ENCODE measurements at regions not wholly inside any gene's neighbourhood (a gene's known extent, or its start where the extent isn't known, plus 50 kb on each side); places are given as distances from the start of the nearest gene placed in this dataset.

DNA sequence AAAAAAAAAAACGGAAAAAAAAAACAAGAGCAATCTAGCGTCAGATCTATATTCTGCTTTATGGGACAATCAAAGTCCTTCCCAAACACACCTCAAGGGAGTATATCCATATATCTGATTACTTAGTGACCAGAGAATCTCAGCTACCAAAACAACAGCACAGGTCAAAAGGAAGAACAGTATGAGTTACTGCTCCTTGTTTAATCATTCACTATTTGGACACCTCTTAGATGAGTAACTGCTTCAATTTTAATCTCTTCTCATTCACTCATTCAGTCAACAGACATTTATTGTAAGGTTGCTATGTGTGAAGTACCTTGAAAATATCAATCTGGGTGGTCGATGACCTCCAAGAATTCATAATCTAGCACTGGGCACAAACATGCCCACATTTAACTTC lies 193.2 kb downstream of the IRS2 start:
- no peak overlapping the region for H3K4me3 Mint-ChIP-seq
- no peak for DNase-seq
- CTCF ChIA-PET, result no interaction called here
- H3K27ac Mint-ChIP-seq, result no peak overlapping the region
- H3K36me3 ChIP-seq (ENCODE audit: control insufficient read depth in 2 of 3, insufficient read depth in 3 of 3, low read length in 3 of 3), result no peaks in the 10 kb centered on the region
- ATAC-seq, result no peak
- H3K4me1 Mint-ChIP-seq, result peaks cover 0 to 10% (median 0%) of the 10 kb centered on the region in 7 donors
- no peaks in the 10 kb centered on the region for H3K36me3 Mint-ChIP-seq
- peaks cover 0 to 3% (median 0%) of the 10 kb centered on the region in 11 donors for H3K9me3 Mint-ChIP-seq
- no peak overlapping the region for H3K4me3 ChIP-seq (ENCODE audit: low read length)
- H3K9me3 ChIP-seq (ENCODE audit: control insufficient read depth in 2 of 3, low read length in 3 of 3), result no peaks in the 10 kb centered on the region
- peaks cover 0 to 22% (median 12%) of the 10 kb centered on the region in 5 donors for H3K27me3 Mint-ChIP-seq
- H3K4me1 ChIP-seq (ENCODE audit: control insufficient read depth in 2 of 2, insufficient read depth in 2 of 2, low read length in 2 of 2), result no peaks in the 10 kb centered on the region
- intact Hi-C loops (cut with micrococcal nuclease), result no loop called here
- POLR2A ChIA-PET, result interaction anchor here (0.6 kb wide), 1 partner anchor 8 kb away, joined by 3 read pairs; no protein-coding TSS in a partner anchor
- no peaks in the 10 kb centered on the region for H3K27me3 ChIP-seq (ENCODE audit: control insufficient read depth in 2 of 2, insufficient read depth in 2 of 2, low read length in 2 of 2)
- no peak overlapping the region for H3K27ac ChIP-seq (ENCODE audit: low read depth, low read length)

DNA sequence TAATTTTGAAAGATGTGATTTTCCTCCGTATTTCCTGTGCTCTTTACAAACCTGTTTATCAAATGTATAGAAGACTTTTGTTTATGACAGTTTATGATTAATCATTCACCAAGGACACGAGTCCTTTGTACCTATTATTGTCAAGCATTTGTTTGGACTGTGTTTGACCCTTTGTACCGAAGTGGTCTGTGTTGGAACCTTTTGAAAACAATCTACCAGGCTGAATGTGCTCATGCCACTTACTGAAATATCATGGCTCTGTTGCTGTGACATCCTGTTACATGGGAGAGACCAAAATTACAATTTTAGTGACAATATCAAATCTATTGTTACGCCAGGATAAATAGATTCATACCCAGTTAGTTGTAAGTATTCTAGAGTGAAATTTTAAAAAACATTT lies 193.6 kb downstream of the IRS2 start:
- peaks cover 0 to 3% (median 0%) of the 10 kb centered on the region in 11 donors for H3K9me3 Mint-ChIP-seq
- Histone ChIP-seq H3K27ac (ENCODE audit: low read depth, low read length) (no peak overlapping the region), H3K4me1 (ENCODE audit: control insufficient read depth in 2 of 2, insufficient read depth in 2 of 2, low read length in 2 of 2) (no peaks in the 10 kb centered on the region), H3K27me3 (ENCODE audit: control insufficient read depth in 2 of 2, insufficient read depth in 2 of 2, low read length in 2 of 2) (no peaks in the 10 kb centered on the region), H3K36me3 (ENCODE audit: control insufficient read depth in 2 of 3, insufficient read depth in 3 of 3, low read length in 3 of 3) (no peaks in the 10 kb centered on the region), H3K9me3 (ENCODE audit: control insufficient read depth in 2 of 3, low read length in 3 of 3) (no peaks in the 10 kb centered on the region), H3K4me3 (ENCODE audit: low read length) (no peak overlapping the region)
- DNase-seq, result no peak
- H3K36me3 Mint-ChIP-seq, result no peaks in the 10 kb centered on the region
- POLR2A ChIA-PET, result no interaction called here
- intact Hi-C loops (cut with micrococcal nuclease), result no loop called here
- peaks cover 0 to 23% (median 8%) of the 10 kb centered on the region in 5 donors for H3K27me3 Mint-ChIP-seq
- CTCF ChIA-PET, result no interaction called here
- H3K4me3 Mint-ChIP-seq, result no peak overlapping the region
- H3K27ac Mint-ChIP-seq, result no peak overlapping the region
- peaks cover 0 to 10% (median 0%) of the 10 kb centered on the region in 7 donors for H3K4me1 Mint-ChIP-seq
- no peak for ATAC-seq

DNA sequence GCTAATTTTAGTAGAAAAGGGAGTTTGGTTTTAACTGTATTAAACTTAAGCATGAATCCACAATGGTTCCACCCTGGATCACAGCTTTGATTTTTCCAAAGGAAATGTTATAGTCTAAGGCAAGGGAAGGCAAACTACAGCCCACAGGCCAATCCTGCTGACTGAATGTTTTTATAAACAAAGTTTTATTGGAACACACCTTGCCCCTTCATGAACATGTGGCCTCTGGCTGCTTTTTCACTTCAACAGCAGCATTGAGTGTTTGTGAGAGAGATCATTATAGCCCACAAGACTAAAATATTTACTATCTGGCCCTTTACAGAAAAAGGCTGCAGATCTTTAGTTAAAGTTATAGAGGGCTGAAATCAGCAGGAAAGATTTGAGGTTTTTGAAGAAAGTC lies 198.7 kb downstream of the IRS2 start:
- Mint-ChIP-seq H3K36me3 (no peaks in the 10 kb centered on the region), H3K27ac (no peak overlapping the region), H3K4me1 (peaks cover 0 to 10% (median 0%) of the 10 kb centered on the region in 7 donors), H3K4me3 (no peak overlapping the region), H3K27me3 (peaks cover 7 to 21% (median 9%) of the 10 kb centered on the region in 5 donors), H3K9me3 (peaks cover 0 to 3% (median 0%) of the 10 kb centered on the region in 11 donors)
- no peak overlapping the region for H3K4me3 ChIP-seq (ENCODE audit: low read length)
- no peaks in the 10 kb centered on the region for H3K27me3 ChIP-seq (ENCODE audit: control insufficient read depth in 2 of 2, insufficient read depth in 2 of 2, low read length in 2 of 2)
- ChIA-PET POLR2A (no interaction called here), CTCF (no interaction called here)
- H3K9me3 ChIP-seq (ENCODE audit: control insufficient read depth in 2 of 3, low read length in 3 of 3), result no peaks in the 10 kb centered on the region
- no peak for ATAC-seq
- intact Hi-C loops (cut with micrococcal nuclease), result no loop called here
- no peak overlapping the region for H3K27ac ChIP-seq (ENCODE audit: low read depth, low read length)
- DNase-seq, result no peak
- H3K4me1 ChIP-seq (ENCODE audit: control insufficient read depth in 2 of 2, insufficient read depth in 2 of 2, low read length in 2 of 2), result no peaks in the 10 kb centered on the region
- no peaks in the 10 kb centered on the region for H3K36me3 ChIP-seq (ENCODE audit: control insufficient read depth in 2 of 3, insufficient read depth in 3 of 3, low read length in 3 of 3)

DNA sequence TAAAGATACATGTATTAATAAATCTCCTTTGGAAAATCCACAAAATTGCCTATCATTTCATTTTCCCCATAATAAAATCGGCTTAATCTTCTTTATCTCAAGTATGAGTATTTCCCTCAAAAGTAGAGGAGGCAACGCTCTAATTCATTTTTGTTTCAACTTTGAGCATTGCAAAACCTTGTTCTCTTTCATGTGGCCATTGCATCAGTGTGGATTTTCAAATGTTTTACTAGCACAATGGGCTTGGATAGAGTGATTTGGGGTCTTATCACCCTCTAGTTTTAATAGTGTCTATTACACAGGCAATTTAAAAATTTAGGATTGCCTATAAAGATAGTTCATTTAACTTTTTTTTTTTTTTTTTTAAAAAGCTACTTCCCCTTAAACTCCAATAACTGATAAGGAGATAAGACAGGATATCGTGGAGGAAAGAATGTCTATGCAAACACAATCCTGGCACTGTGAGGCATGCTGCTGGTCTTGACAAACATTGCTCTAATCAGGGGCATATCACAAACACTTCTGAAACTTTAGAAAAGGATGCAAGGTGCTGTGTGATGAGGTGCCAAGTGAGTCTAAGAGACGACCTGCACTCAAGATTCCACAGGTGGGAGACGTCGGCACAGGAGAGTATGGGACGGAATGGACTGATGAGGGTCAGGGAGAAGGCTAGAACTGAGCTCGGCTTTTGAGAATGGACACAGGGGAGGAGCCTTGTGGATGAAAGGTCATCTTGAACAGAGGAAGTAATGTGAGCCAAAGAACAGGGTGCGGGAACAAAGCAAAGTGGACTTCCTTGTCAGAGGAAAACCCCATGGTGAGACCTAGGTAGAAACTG lies 199.7 kb downstream of the IRS2 start:
- Mint-ChIP-seq H3K36me3 (no peaks in the 10 kb centered on the region), H3K9me3 (peaks cover 0 to 3% (median 0%) of the 10 kb centered on the region in 11 donors), H3K27ac (no peak overlapping the region), H3K4me3 (no peak overlapping the region), H3K27me3 (peaks cover 7 to 21% (median 9%) of the 10 kb centered on the region in 5 donors), H3K4me1 (peaks cover 0 to 10% (median 0%) of the 10 kb centered on the region in 7 donors)
- ATAC-seq, result no peak
- Histone ChIP-seq H3K36me3 (ENCODE audit: control insufficient read depth in 2 of 3, insufficient read depth in 3 of 3, low read length in 3 of 3) (no peaks in the 10 kb centered on the region), H3K4me3 (ENCODE audit: low read length) (no peak overlapping the region), H3K4me1 (ENCODE audit: control insufficient read depth in 2 of 2, insufficient read depth in 2 of 2, low read length in 2 of 2) (no peaks in the 10 kb centered on the region), H3K9me3 (ENCODE audit: control insufficient read depth in 2 of 3, low read length in 3 of 3) (no peaks in the 10 kb centered on the region), H3K27ac (ENCODE audit: low read depth, low read length) (no peak overlapping the region), H3K27me3 (ENCODE audit: control insufficient read depth in 2 of 2, insufficient read depth in 2 of 2, low read length in 2 of 2) (no peaks in the 10 kb centered on the region)
- ChIA-PET CTCF (no interaction called here), POLR2A (no interaction called here)
- DNase-seq, result no peak
- intact Hi-C loops (cut with micrococcal nuclease), result no loop called here

DNA sequence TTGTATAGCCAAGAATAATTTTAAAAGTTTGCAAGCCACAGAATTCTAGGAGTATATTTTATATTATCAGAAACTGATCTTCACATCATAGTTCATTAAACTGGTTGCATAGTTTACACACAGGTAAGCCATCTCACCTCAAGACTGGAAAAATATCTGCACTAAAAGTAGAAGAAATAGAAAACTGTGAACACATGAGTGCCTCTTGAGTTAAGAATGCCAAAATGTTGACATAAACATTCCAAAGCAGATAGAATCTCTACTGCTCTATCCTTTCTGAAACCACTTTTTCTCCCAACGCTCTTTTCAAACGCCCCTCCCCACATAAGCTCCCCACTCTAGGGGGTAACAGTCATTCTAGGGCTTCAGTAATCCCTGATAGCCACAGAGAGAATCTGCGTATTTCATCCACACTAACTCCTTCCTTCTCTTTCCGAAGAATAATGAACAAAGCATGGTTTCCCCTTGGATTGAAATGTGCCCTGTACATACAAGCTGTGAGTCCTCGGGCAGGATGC lies 201.5 kb downstream of the IRS2 start:
- ChIA-PET POLR2A (no interaction called here), CTCF (no interaction called here)
- no peaks in the 10 kb centered on the region for H3K36me3 ChIP-seq (ENCODE audit: control insufficient read depth in 2 of 3, insufficient read depth in 3 of 3, low read length in 3 of 3)
- intact Hi-C loops (cut with micrococcal nuclease), result no loop called here
- Mint-ChIP-seq H3K4me3 (no peak overlapping the region), H3K9me3 (peaks cover 0 to 6% (median 0%) of the 10 kb centered on the region in 11 donors), H3K27ac (no peak overlapping the region), H3K27me3 (peaks cover 7 to 19% (median 10%) of the 10 kb centered on the region in 5 donors), H3K4me1 (peaks cover 0 to 8% (median 0%) of the 10 kb centered on the region in 7 donors), H3K36me3 (no peaks in the 10 kb centered on the region)
- no peak overlapping the region for H3K4me3 ChIP-seq (ENCODE audit: low read length)
- no peaks in the 10 kb centered on the region for H3K9me3 ChIP-seq (ENCODE audit: control insufficient read depth in 2 of 3, low read length in 3 of 3)
- H3K27ac ChIP-seq (ENCODE audit: low read depth, low read length), result no peak overlapping the region
- no peaks in the 10 kb centered on the region for H3K27me3 ChIP-seq (ENCODE audit: control insufficient read depth in 2 of 2, insufficient read depth in 2 of 2, low read length in 2 of 2)
- DNase-seq, result no peak
- no peaks in the 10 kb centered on the region for H3K4me1 ChIP-seq (ENCODE audit: control insufficient read depth in 2 of 2, insufficient read depth in 2 of 2, low read length in 2 of 2)
- ATAC-seq, result no peak

DNA sequence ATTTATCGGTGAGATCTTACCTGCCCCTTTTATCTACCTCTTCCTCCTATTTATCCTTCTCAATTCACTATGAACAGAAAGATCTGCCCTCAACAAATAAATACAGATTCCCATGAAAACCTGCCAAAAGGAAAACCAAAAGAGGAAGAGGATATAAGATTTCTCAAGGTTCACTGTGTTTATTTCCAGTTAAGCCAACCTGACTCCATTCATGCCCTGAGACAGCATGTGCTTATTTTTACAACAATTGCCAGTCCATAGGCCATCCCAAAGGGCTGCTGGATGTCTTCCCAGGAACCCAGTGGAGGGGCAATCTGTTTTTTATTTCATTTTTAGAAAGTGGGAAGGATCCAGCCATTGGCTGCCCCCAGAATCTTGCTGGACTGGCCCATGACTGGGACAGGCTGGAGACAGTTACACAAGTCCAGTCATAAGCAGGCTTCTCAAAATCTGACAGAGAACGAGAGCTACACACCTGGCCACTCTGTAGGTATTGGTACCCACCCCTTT lies 209.1 kb downstream of the IRS2 start:
- Mint-ChIP-seq H3K27me3 (peaks cover 0 to 23% (median 0%) of the 10 kb centered on the region in 5 donors), H3K4me3 (no peak overlapping the region), H3K27ac (no peak overlapping the region), H3K9me3 (peaks cover 0 to 4% (median 0%) of the 10 kb centered on the region in 11 donors), H3K4me1 (peaks cover 0 to 10% (median 0%) of the 10 kb centered on the region in 7 donors), H3K36me3 (no peaks in the 10 kb centered on the region)
- no peaks in the 10 kb centered on the region for H3K4me1 ChIP-seq (ENCODE audit: control insufficient read depth in 2 of 2, insufficient read depth in 2 of 2, low read length in 2 of 2)
- ChIA-PET POLR2A (no interaction called here), CTCF (no interaction called here)
- H3K9me3 ChIP-seq (ENCODE audit: control insufficient read depth in 2 of 3, low read length in 3 of 3), result no peaks in the 10 kb centered on the region
- intact Hi-C loops (cut with micrococcal nuclease), result no loop called here
- H3K27me3 ChIP-seq (ENCODE audit: control insufficient read depth in 2 of 2, insufficient read depth in 2 of 2, low read length in 2 of 2), result no peaks in the 10 kb centered on the region
- no peaks in the 10 kb centered on the region for H3K36me3 ChIP-seq (ENCODE audit: control insufficient read depth in 2 of 3, insufficient read depth in 3 of 3, low read length in 3 of 3)
- H3K4me3 ChIP-seq (ENCODE audit: low read length), result no peak overlapping the region
- ATAC-seq (no peak), DNase-seq (no peak)
- no peak overlapping the region for H3K27ac ChIP-seq (ENCODE audit: low read depth, low read length)

All from naive thymus-derived CD4-positive, alpha-beta T cell (primary cell).